WTC11 (cell line): ENCODE measurements at regions not wholly inside any gene's neighbourhood (a gene's known extent, or its start where the extent isn't known, plus 50 kb on each side); places are given as distances from the start of the nearest gene placed in this dataset.

Source experiments
- GABPB1 ChIP-seq: sonication (generic); formaldehyde crosslinking; IDR thresholded peaks from 2 replicates; pipeline ENCODE4 v1.8.1; 2023; ENCODE audit warnings: mild to moderate bottlenecking, missing genetic modification reagents
- NFE2L1 ChIP-seq: sonication (generic); formaldehyde crosslinking; IDR thresholded peaks from 2 replicates; pipeline ENCODE4 v1.8.1; 2023; ENCODE audit warnings: missing genetic modification reagents
- NFYB ChIP-seq: sonication (generic); formaldehyde crosslinking; conservative IDR thresholded peaks from 2 replicates; pipeline ENCODE4 v1.8.0; 2022; ENCODE audit warnings: low read depth, missing genetic modification reagents
- NR1H2 ChIP-seq: sonication (generic); formaldehyde crosslinking; IDR thresholded peaks from 2 replicates; pipeline ENCODE4 v1.9.0; 2021; ENCODE audit warnings: mild to moderate bottlenecking, moderate library complexity, missing genetic modification reagents
- NR2C2 ChIP-seq: sonication (generic); formaldehyde crosslinking; IDR thresholded peaks from 2 replicates; pipeline ENCODE4 v1.8.0; 2022; ENCODE audit warnings: mild to moderate bottlenecking, missing genetic modification reagents
- NR3C1 ChIP-seq: sonication (generic); formaldehyde crosslinking; conservative IDR thresholded peaks from 2 replicates; pipeline ENCODE4 v1.8.1; 2023; ENCODE audit warnings: low read depth, mild to moderate bottlenecking, missing genetic modification reagents
- RELA ChIP-seq: sonication (generic); formaldehyde crosslinking; IDR thresholded peaks from 2 replicates; pipeline ENCODE4 v1.8.1; 2022; ENCODE audit warnings: missing genetic modification reagents, mild to moderate bottlenecking, borderline replicate concordance
- ZNF121 ChIP-seq: sonication (generic); formaldehyde crosslinking; IDR thresholded peaks from 2 replicates; pipeline ENCODE4 v1.8.0; 2023; ENCODE audit warnings: missing genetic modification reagents
- TF ChIP-seq, protein P1 (sequence below): sonication (generic); formaldehyde crosslinking; IDR thresholded peaks from 2 replicates; pipeline ENCODE4 v1.8.1; 2023; ENCODE audit warnings: mild to moderate bottlenecking, missing genetic modification reagents, moderate library complexity
- TF ChIP-seq, protein P2 (sequence below): fragments of 200-600 bp; IDR thresholded peaks from 2 replicates; pipeline ENCODE4 v1.8.0; 2022; ENCODE audit warnings: antibody characterized with exemption
- TF ChIP-seq, protein P3 (sequence below): sonication (generic); formaldehyde crosslinking; conservative IDR thresholded peaks from 2 replicates; pipeline ENCODE4 v1.8.1; 2022; ENCODE audit warnings: mild to moderate bottlenecking, missing genetic modification reagents
- TF ChIP-seq, protein P4 (sequence below): sonication (generic); formaldehyde crosslinking; IDR thresholded peaks from 2 replicates; pipeline ENCODE4 v1.8.1; 2022; ENCODE audit warnings: low read depth, missing genetic modification reagents, borderline replicate concordance
- TF ChIP-seq, protein P5 (sequence below): sonication (generic); formaldehyde crosslinking; IDR thresholded peaks from 2 replicates; pipeline ENCODE4 v1.8.0; 2022; ENCODE audit warnings: mild to moderate bottlenecking, missing genetic modification reagents

DNA sequence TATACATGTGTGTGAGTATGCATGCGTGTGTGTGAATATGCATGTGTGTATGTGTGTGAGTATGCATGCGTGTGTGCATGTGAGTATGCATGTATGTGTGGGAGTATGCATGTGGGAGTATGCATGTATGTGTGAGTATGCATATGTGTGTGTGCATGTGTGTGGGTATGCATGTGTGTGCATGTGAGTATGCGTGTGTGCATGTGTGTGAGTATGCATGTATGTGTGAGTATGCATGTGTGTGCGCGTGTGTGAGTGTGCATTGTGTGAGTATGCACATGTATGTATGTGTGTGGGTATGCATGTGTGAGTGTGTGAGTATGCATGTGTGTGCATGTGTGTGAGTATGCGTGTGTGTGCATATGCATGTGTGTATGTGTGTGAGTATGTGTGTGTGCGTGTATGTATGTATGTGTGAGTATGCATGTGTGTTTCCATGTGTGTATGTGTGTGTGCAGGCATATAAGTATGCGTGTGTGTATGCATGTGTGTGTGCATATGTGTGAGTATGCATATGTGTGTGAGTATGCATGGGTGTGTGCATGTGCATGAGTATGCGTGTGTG is 97.9 kb upstream of the MED13L start:
- TF ChIP-seq, protein P1, sequence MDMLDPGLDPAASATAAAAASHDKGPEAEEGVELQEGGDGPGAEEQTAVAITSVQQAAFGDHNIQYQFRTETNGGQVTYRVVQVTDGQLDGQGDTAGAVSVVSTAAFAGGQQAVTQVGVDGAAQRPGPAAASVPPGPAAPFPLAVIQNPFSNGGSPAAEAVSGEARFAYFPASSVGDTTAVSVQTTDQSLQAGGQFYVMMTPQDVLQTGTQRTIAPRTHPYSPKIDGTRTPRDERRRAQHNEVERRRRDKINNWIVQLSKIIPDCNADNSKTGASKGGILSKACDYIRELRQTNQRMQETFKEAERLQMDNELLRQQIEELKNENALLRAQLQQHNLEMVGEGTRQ: no peak
- no peak for TF ChIP-seq NR3C1 (CRISPR knock-in tag)
- 0 out of 2 replicates have a peak, but pooled peaks have one; percentile 11 for TF ChIP-seq NFE2L1 (CRISPR knock-in tag)
- TF ChIP-seq, protein P2, sequence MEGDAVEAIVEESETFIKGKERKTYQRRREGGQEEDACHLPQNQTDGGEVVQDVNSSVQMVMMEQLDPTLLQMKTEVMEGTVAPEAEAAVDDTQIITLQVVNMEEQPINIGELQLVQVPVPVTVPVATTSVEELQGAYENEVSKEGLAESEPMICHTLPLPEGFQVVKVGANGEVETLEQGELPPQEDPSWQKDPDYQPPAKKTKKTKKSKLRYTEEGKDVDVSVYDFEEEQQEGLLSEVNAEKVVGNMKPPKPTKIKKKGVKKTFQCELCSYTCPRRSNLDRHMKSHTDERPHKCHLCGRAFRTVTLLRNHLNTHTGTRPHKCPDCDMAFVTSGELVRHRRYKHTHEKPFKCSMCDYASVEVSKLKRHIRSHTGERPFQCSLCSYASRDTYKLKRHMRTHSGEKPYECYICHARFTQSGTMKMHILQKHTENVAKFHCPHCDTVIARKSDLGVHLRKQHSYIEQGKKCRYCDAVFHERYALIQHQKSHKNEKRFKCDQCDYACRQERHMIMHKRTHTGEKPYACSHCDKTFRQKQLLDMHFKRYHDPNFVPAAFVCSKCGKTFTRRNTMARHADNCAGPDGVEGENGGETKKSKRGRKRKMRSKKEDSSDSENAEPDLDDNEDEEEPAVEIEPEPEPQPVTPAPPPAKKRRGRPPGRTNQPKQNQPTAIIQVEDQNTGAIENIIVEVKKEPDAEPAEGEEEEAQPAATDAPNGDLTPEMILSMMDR: no peak
- TF ChIP-seq NR1H2: no peak
- no peak for TF ChIP-seq GABPB1 (CRISPR knock-in tag)
- no peak for TF ChIP-seq NFYB (CRISPR knock-in tag)
- no peak for TF ChIP-seq NR2C2 (CRISPR knock-in tag)
- TF ChIP-seq, protein P3, sequence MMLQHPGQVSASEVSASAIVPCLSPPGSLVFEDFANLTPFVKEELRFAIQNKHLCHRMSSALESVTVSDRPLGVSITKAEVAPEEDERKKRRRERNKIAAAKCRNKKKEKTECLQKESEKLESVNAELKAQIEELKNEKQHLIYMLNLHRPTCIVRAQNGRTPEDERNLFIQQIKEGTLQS (CRISPR knock-in tag): no peak
- TF ChIP-seq RELA (CRISPR knock-in tag): no peak
- TF ChIP-seq, protein P4, sequence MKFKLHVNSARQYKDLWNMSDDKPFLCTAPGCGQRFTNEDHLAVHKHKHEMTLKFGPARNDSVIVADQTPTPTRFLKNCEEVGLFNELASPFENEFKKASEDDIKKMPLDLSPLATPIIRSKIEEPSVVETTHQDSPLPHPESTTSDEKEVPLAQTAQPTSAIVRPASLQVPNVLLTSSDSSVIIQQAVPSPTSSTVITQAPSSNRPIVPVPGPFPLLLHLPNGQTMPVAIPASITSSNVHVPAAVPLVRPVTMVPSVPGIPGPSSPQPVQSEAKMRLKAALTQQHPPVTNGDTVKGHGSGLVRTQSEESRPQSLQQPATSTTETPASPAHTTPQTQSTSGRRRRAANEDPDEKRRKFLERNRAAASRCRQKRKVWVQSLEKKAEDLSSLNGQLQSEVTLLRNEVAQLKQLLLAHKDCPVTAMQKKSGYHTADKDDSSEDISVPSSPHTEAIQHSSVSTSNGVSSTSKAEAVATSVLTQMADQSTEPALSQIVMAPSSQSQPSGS (CRISPR knock-in tag): no peak
- no peak for TF ChIP-seq ZNF121 (CRISPR knock-in tag)
- TF ChIP-seq, protein P5, sequence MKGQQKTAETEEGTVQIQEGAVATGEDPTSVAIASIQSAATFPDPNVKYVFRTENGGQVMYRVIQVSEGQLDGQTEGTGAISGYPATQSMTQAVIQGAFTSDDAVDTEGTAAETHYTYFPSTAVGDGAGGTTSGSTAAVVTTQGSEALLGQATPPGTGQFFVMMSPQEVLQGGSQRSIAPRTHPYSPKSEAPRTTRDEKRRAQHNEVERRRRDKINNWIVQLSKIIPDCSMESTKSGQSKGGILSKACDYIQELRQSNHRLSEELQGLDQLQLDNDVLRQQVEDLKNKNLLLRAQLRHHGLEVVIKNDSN (CRISPR knock-in tag): no peak
